HG03565 (cell line): ENCODE measurements at regions not wholly inside any gene's neighbourhood (a gene's known extent, or its start where the extent isn't known, plus 50 kb on each side); places are given as distances from the start of the nearest gene placed in this dataset.
"Not testable (repeated sequence)": the region's sequence is repeated elsewhere in the genome, so short reads cannot be mapped to it uniquely, and the experiment has no call there.

Source experiments
- ATAC-seq: cut with Tn5 transposase; IDR thresholded peaks from one replicate; pipeline ENCODE4 v1.9.1; 2021; ENCODE audit warnings: mild to moderate bottlenecking, moderate library complexity; ENCODE audit not compliant: unreplicated experiment

DNA sequence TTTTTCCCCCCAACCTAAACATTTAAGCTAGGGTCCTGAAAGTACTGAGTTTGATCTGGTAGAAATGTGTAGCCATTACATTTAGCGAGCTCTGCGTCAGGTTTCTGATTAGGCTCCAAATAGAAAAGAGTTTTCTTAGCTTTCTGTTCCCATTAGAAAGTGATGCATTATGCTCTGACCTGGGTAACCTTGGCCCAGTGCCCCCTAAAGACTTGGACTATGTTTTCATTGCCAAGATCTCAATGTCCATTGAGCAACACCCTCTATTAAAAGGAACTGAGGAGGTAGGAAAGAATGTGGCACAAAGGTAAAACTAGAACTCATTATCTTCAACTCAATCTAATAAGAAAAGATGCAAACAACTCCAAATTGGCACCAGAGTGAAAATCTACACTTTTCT, 358.9 kb upstream of the PCSK5 start:
- ATAC-seq, result no peak

DNA sequence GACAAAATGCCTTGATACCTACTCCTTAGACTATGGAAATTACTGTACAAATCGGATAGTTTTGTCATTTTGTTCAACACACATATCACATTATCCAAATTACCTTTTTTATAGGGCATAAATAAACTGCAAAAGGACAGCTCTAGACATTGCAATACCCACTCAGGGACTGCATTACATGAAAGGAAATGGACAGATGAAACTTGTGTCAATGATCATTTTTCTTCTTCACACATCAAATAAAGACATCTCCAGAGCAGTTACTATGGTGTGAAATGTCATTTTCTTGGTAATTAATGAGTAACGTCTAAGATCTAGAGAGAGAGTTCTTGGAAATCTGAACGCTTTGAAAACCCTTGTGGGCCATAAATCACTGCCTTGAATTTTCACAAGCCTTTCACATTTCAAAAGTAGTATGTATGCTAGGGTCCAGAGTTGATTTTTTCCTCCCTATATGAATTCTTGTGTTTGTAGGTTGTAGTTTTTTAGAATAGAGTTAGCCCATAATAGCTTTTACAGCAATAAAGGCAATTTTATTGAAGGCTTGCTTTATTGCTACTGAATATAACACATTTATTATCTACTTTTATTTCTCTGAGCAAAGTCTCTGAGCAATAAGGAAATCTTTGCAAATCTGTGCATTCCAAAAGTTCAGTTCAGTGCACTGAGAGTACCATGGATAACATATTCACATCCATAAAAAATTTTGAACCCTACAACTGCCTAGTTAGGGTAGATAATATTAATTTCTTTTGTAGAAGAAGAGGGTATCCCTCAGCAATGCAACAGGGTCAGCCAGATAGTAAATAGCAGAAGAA, 358.0 kb upstream of the PCSK5 start:
- no peak for ATAC-seq

DNA sequence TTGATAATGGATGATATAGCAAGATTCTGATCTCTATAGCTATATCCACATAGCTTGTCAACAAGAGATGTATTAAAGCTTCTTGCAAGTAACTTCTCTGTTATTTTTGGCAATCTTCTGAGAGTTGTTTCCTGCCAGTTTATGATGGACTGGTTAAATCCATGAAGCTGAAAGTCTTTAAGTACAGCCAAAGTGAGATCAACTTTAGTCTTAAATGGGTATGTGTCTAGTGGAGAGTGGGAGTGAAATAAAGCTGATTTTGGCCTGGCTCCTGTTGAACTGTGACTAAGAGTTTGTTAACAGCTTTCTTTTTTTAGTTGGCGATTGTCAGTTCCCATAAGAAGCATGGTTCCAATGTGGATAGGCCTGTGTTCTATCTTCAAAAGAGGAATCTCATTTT, 350.9 kb upstream of the PCSK5 start:
- ATAC-seq, result no peak

DNA sequence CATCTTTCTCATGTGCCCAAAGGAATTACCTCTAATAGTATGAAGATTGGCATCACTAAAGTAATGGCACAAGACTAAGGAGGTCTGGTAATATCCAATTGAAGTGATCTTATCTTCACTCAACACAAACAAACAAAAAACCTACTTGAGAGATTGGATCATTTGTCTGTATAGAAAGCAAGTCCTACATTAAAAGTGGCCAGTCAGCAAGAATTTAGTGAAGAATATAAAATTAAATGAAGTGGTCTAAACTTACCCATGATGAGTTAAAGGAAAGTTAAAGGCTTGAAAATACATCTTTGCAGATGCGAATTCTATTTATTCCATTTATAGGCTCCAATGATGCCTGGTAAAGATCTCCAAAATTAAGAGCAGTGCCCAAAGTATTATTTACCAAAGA, 350.3 kb upstream of the PCSK5 start:
- no peak for ATAC-seq

DNA sequence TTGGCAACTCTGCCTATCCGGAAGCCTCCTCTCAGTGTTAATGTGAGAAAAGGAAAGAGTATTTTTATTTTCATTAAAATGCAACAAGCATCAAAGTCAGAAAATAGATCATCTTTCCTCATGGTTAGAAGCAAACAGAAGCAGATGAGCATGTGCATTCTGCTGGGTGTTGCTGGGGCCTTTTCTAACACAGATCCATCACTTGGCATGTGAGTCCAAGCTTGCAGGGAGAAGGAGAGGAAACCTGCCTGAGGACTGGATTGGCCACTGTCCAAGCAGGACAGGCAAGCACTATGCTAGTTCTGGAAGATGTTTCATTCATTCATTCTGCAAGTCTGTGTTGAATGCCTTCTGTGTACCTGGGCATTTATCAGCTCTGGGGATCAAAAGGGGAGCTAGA, 348.7 kb upstream of the PCSK5 start:
- ATAC-seq, result no peak

DNA sequence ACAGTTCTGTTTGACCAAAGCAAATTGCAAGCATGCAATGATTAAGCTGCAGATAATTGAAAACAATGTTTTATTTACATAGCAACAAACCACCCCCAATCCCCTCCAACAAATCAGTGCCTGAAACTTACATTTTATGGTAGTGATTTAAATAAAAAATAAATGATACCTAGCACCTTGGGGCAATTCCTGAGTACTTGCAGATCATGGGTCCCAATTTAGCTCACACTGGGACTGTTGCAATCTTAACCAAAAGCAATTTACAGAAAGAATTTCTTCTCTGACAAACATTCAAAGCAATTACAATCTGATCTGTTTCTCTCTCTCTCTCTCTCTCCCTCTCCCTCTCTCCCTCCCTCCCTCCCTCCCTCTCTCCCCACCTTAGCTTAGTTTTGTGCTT, 345.7 kb upstream of the PCSK5 start:
- no peak for ATAC-seq

DNA sequence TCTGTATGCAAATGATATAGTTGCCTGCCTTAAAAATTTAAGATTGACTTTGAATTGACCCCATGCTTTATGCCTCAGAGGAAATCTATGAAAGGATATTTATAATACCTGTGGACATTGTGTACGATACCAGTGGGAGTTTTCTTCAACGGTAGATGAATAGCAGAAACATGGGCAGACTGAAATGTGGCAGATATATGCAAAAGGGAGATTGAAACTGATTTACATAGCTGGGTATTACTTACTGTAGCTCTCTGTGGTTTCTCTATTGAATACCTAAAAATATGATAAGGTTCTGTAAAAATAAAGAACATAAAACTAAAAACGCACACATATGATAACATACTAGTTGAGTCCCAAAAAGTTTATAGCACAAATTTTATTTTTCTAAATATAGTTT, 345.2 kb upstream of the PCSK5 start:
- no peak for ATAC-seq

DNA sequence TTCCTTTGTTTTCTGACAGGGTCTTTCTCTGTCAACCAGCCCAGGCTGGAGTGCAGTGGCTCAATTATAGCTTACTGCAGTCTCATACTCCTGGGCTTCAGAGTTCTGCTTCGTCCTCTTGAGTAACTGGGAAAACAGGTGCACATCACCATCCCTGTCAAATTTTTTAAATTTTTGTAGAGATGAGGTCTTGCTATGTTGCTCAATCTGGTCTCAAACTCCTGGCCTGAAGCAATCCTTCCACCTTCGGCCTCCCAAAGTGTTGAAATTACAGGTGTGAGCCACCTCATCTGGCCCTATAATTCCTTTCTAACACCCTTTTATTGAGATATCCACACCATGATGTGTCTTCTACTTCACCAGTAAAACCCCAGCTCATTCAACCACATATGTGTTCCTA, 341.6 kb upstream of the PCSK5 start:
- ATAC-seq, result no peak

DNA sequence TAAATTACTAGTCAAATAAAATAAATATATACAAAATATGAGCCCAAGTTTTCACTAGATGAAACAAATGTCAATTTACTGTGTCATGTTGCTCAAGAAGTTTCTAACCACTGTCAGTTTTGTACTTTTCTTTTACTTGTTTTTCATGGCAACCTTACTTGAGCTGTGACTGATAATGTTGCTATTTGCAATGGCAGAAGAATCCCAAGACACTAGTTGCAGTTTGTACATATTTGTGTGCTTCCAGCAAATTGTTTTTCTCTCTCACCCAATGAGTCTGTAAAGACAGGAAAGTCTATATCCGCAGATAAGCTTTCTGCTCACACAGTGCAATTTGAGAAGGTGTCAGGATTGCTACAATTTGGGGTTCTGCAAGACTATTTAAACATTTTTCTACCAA, 338.6 kb upstream of the PCSK5 start:
- no peak for ATAC-seq

DNA sequence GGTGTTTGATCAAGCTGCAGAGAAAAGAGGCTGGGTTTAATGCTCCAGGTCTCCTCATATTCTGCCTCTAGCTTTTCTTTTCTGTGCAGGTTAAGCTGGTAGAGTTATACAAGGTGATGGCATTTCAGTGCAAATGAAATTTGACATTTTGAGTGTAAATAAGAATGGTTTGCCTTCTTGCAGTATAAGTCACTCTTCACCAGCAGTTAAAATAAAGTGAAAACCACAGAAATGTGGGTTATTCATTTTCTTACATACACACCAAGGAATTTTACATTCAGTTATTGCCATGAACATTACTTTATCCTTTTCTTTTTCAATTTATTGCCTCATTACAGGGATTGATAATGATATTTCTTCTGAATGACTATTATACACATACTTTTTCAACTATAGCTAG, 337.5 kb upstream of the PCSK5 start:
- no peak for ATAC-seq

DNA sequence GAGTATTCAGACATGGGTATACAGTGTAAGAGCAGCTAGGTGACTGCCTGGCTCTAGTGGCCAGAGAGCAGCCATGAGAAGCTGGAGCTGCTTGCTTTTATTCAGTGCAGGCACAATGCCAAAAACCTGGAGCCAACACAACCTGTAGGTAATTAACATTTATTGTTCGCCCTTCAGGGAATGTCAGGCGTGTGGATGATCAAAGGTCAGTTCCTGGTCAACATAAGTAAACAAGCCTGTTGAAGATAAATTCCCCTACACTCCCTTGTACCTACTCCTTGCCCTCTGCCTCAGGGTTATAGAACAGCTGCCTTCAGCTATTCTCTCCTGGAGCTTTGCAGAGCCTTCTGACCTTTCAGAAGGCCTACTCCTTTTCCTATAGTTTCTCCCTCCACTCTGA, 323.7 kb upstream of the PCSK5 start:
- not testable (repeated sequence) for ATAC-seq

DNA sequence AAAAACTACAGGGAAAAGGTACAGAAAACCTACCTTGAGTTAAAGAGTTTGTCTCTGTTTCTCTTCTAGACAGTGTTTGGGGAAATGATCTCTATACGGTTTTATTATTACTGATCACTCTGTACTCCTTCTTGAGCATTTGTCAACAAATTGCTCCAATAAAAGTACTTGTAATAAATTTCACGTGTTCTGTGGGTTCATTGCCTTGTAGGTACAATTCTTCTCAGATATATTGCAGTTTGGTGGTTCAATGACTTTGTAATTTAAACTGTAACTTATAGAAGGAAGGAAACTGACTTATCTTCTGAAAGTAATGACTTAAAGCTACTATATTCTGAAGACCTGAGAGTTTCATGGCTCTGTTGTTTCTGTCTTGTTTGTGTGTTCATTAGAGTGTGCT, 319.9 kb upstream of the PCSK5 start:
- ATAC-seq, result no peak

DNA sequence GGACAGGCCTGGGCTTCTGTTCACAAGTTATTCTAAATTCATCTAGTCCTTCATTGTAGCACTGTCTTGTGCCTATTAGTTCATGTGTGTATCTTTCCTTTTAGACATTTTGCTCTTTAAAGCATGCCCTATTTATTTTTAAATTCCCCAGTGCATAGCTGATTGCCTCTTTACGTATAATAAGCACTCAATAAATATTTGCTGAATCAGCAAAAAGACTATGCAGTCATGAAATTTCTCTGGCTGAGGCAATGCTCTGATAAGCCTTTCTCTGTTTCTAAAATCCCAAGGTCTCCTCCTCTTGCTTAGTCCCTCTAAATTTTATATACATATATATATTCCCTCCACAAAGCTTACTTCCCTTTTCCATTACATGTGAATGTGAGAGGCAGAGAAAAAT, 315.9 kb upstream of the PCSK5 start:
- no peak for ATAC-seq

DNA sequence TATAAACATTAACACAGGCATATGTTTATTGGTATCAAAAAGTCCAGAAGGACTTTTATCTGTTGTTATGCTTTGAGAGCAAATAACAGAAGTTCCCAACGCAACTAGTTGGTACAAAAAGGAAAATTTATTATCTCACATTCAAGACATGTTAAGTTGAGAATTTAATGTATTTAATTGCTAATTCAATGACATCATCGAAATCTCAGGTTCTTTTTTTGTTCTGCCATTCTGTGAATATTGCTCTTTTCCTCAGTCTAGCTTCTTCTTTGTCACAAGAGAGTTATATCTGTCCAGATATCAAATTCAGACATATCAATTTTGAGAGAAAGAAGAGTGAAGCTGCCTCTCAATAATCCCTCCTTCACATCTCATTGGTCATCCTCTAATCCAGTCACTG, 307.6 kb upstream of the PCSK5 start:
- no peak for ATAC-seq

DNA sequence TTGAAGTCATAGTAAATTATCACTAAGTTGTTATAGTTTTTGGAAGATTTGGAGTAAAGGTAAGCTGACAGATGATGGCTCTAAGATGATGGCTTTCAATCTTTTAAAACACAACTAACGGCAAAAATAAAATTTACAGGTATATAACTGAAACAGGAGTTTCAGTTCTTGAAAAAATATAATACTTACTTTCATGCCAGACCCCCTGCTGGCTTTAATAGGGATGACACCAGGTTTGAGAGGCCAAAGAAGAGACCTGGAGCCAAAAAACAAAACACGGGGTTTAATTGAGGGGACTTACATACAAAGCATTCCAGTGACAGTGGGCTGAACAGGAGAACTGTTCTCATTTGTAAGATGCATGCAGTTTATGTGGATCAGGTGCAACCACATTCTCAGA, 301.7 kb upstream of the PCSK5 start:
- no peak for ATAC-seq

DNA sequence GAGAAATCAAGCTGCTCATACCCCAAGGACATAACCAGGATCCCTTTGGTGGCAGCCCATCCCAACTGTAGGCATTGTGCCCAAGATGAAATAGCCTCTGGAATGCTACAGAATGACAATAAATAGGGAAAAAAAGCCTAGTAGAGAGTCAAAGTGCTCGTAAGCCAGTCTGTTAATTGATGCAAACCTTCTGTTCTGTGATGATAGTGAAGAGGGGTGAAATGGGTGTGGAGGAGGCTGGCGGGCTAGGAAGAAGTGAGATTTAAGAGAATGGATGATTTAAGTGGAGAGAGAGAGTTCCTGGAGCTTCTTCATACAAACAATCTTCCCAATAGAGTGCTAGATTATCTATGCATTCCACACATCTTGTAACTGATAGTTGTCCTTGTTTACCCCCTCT, 301.0 kb upstream of the PCSK5 start:
- no peak for ATAC-seq

DNA sequence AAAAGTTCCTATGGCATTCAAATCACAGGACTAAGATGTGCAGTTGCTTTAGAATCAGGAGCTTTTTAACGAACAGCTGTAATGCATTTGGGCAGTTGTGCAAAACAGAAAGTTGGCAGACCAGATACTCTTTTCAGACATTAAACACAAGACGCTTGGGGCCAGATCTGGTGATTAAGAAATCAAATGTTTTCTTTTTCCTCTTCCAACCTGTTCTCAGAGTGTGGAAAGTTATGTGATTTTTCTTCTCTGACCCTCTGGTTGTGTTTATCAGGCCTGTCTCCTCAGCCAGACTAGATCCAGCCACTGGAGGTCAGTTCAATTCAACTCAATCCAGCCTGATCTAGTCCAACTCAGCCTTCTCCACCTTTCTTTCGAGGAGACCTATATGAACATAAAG, 298.5 kb upstream of the PCSK5 start:
- ATAC-seq, result no peak

DNA sequence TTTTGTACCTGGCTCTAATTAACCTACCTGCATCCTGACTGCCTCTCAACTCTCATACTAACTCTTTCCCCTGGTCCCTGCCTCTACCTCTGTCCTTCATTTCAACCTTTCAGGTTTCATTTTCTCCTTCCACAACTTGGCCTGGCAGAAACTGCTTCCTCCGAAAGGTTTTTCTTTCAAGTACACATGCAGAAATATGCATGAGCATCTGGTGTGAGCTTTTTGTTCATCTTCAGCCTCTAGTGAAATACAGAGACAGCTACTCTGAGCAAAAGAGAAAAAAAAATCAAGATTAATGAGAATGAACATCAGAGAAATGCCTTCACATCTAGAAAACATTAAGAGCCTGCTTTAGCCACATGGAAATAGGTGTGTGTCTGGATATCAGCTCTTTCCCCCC, 297.9 kb upstream of the PCSK5 start:
- ATAC-seq, result no peak

DNA sequence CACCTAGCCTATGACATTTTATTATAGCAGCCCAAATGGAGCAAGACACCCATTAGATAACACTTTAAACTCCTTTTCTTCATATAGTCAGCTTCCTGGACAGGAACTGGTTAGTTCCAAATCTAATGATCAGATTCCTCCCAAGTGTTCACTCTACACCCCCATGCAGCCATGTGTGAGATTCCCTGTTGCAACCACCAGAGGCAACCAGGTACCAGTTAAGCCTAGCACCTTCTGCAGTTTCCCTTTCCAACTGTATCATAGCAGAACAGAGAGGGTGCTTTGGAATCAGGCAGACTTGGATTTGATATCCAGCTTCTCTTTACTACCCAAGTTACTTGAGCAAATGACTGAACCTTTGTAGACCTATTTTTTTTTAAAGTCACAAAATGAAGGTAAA, 296.6 kb upstream of the PCSK5 start:
- no peak for ATAC-seq

DNA sequence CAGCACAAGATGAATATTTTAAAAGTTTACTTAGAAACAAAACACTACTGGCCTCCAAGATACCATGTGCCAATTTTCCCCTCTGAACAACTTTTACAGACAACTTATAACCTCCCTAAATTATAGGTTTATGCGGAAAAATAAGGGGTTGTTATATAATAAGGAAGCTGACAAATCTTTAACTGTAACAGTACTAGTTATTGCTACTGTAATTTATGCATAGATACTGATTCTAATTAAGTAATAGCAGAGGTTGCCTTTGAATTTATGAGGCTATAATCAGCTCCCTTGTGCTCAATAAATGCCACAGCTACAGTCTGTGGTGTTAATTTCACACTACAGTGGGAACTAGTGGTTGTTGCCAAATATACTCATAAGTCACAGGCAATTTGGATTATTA, 291.3 kb upstream of the PCSK5 start:
- no peak for ATAC-seq

DNA sequence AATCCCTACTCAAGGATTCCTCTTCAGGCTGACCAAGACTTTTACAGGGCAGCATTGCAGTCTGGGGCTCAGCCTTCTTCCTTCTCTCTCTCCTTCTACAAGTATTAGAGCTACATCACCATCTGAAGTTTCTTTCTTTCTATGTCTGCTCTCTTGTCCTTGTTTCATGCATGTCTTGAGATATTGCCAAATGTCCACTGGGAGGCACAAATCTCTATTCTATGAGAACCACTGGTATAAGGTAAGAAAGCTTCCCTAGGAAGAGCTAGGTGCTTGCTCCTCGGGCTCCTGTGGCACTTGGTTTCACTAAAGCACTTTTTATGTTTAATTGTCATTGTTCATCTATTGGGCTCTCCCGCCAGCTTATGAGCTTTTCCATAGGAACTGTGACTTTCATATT, 289.2 kb upstream of the PCSK5 start:
- no peak for ATAC-seq

DNA sequence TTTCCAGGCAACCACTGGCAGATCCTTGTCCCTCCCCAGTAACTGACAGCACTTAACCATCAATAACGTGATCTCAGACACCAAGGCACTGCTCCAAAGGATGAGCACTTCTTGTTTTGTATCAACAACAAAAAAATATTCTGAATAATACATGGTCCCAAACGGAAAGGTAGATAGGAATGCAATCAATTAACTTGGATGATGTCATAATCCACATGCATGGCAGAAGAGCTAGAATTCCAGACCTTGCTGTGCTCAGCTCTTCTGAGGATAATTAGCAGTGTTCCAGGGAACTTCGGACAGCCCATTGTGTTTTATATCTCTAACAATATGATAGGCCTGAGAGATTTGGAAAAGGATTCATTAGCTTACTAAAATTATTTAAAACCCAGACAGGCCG, 288.4 kb upstream of the PCSK5 start:
- no peak for ATAC-seq

DNA sequence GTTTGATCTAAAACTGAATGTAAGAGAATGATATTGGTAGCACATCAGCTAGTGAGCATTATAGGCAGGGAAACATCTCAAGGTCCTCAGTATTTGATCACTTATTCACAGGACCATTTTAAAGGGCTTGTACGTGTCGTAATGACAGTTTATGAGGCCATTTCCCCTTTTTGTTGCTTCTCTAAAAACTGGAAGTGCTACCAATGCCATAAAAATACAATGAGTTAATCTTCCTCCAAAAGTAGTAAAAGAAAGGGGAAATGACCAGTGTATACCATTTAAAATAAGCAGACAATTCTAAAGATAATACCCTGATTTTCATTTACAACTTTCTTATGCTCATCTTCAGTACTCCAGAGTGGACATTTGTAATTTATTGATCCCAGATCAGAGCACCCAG, 285.8 kb upstream of the PCSK5 start:
- no peak for ATAC-seq
